HG02610 (cell line): ENCODE measurements at regions not wholly inside any gene's neighbourhood (a gene's known extent, or its start where the extent isn't known, plus 50 kb on each side); places are given as distances from the start of the nearest gene placed in this dataset.
"Not testable (repeated sequence)": the region's sequence is repeated elsewhere in the genome, so short reads cannot be mapped to it uniquely, and the experiment has no call there.

Source experiments
- ATAC-seq: cut with Tn5 transposase; IDR thresholded peaks from one replicate; pipeline ENCODE4 v1.9.1; 2021; ENCODE audit warnings: mild to moderate bottlenecking, moderate library complexity; ENCODE audit not compliant: unreplicated experiment

DNA sequence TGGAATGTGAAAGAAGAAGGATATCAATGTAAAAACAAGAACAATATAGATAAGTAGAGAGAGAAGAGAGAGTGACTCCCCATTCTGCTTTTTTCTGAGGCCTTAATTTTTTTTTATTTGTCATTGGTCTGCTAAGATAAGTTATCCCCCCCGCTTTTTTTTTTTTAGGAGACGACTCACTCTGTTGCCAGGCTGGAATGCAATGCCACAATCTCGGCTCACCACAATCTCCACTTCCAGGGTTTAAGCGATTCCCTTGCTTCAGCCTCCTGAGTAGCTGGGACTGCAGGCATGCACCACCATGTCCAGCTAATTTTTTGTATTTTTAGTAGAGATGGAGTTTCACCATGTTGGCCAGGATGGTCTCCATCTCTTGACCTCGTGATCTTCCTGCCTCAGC lies 677.0 kb downstream of the MAFB start:
- not testable (repeated sequence) for ATAC-seq

DNA sequence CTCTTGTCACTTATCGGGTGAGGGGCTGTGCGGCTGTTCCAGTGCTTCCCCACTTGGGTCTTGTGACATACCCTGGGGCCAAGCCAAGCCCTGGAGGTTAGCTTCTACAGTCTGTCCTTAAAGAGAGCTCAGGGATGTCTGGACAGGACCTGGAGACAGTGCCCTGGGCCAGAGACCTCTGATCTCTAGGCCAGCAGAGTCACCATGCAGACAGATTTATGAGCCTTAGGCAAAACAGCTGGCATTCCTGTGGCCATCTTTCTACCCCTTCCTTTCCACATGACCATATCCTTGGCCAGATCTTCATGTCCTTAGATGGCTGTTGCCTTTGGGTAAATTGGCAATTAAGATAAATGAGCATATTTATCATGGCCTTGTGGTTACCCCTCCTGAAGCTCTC lies 678.6 kb downstream of the MAFB start:
- no peak for ATAC-seq

DNA sequence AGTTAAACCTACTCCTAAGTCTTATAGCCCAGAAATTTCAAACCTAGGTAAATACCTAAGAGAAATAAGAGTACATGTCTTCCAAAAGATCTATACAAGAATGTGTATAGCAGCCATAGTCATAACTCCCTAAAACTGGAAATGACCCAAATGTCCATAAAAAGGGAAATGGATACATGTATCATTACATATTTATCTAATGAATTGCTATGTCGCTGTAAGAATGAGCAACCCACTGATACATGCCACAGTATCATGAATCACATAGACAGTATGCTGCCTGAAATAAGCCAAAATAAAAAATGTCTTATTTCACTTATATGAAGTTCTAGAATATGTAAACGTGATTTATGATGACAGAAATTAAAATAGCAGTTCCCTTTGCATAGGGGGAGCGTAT lies 679.5 kb downstream of the MAFB start:
- ATAC-seq: no peak

DNA sequence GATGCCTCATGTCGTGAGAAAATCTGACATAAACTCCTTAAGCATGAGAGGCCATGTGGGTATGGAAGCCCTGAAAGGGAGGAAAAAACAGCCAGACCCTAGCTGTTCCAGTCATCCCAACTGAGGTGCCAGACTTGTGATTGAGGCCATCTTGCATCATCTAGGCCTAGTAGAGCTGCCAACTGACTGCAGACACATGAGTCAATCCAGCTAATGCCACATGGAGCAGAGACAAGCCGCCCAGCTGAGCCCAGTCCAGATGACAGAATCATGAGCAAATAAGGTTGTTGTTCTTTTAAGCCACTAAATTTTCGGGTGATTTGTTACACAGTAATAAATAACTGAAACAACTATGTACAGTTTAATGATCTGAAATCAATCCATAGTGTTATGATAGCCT lies 680.9 kb downstream of the MAFB start:
- ATAC-seq: no peak

DNA sequence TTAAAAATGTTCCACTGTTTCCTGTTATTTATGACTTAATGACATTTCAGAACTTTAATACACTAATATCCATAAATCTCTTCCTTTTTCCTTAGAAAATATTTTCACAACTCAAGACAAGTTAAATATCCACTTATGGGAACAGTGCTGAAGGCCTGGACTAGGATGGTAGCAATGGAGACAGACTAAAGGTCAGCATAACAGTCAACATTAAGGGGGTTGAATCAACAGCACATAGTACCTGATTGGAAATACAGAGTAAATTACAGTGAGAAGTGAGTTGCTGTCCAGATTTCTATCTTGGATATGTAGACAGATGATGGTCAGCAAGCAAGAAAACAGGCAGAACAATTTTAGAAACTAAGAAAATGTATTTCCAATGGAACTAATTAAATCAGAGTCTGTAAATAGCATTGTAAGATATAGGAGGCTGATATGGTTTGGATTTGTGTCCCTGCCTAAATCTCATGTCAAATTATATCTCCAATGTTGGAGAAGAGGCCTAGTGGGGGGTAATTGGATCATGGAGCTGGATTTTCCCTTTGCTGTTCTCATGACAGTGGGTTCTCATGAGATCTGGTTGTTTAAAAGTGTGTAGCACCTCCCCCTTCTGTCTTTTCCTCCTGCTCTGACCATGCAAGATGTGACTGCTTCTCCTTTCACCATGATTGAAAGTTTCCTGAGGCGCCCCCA lies 682.7 kb downstream of the MAFB start:
- no peak for ATAC-seq

GRCh38 chr20:40004092-40004491 lies 684.9 kb downstream of the MAFB start:
- ATAC-seq: not testable (repeated sequence)

- ATAC-seq: no peak
Measured at GRCh38 chr20:39993742-39994141, 695.3 kb downstream of the MAFB start.

DNA sequence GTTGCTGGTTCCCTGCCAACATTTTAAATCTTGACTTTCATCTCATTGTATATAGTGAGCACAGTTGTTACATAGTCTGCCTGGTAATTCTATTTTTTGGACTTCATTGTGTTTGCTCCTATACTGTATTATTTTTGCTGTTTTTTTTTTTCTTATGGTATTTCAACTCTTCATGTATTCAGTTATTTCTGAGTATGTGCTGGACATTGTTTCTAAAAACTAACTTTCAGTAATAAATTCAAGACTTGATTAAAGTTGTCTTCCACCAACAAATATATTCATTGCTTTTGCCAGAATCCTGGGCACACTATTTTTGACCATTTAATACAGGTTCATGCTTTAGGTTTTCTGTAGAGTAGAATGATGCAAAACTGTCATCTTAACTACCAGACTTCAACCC lies 698.3 kb downstream of the MAFB start:
- no peak for ATAC-seq

GRCh38 chr20:39988991-39989390 lies 700.0 kb downstream of the MAFB start:
- no peak for ATAC-seq

GRCh38 chr20:39986173-39986904 lies 702.7 kb downstream of the MAFB start:
- no peak for ATAC-seq

GRCh38 chr20:39985271-39985827 lies 703.7 kb downstream of the MAFB start:
- ATAC-seq: no peak

- no peak for ATAC-seq
Measured at GRCh38 chr20:39983655-39984054, 705.4 kb downstream of the MAFB start.

DNA sequence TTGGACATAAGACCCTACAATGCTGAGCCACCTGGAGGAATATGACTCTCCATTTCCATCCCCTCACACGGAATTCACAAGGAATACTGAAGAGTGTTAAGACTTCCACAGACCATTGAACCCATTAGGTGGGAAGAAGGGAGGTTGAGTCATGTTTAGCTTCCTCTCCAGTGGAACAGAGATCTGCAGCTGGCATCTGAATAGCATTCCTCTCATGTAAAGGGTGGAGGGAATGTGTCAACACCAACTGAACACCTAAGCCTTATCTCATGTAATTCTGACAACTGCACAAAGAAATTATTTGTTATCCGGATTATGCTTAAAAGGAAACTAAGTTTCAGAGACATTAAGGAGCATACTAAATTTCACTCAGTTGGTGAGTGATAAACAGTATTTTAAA lies 705.9 kb downstream of the MAFB start:
- no peak for ATAC-seq

GRCh38 chr20:39974966-39975501 lies 714.0 kb downstream of the MAFB start:
- ATAC-seq: no peak

GRCh38 chr20:39968495-39968894 lies 720.5 kb downstream of the MAFB start:
- ATAC-seq: no peak

DNA sequence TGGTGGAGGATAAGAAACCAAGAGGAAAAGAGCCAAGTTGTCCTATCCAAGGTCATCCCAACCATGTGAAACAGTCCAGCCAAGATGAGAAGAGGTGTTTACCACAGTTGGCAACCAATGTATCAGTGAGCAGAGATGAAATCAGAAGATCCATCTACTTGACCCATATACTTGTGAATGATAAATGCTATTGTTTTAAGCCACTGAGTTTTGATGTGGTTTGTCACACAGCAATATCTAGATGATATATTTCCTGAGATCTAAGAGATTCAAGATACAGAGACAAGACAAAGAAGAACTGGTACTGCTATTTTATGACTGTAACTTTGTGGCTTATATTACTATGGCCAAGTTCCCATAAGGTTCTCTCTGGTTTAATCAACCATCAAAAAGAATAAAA lies 721.2 kb downstream of the MAFB start:
- no peak for ATAC-seq

GRCh38 chr20:39961637-39962244 lies 727.3 kb downstream of the MAFB start:
- no peak for ATAC-seq

DNA sequence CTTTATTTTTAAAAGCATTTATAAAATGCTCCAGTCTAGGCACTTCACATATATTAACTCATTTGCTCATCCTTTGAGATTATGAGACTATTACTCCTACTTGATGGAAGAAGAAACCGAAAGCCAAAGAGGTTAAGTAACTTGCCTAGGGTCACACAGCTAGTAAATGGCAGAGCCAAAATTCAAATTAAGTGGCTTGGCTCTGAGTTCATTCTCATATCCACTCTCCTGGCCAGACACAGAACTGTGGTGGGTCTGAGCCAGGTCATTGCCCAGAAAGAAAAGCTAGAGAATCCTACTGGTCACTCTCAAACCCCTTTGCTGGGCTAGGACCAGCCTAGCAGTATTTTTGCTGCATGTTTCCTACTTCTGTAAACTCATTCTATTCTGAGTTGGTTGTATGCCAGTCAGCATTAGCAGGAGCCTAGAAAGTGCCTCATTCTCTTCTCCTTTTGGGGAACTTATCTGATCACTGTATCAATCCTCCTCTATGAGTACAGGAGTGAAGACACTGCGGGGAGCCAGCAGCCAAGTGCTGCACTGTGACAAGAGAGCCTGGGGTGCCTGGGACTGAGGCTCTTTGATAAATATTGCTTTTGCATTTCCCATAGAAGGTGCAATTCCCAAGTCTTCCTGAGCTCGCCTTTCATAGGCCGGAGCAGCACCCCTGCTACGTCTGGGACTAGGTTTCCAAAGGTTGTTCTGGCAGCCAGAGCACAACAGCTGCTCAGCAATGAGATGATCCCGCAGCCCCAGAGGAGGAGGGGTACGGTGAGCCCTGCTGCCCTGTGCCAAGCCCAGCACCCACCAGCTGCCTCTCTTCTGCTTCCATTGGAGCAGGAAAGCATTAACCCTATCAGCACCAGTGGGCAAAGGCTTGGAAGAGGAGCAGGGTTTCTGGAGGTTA lies 728.3 kb downstream of the MAFB start:
- no peak for ATAC-seq

GRCh38 chr20:39957911-39958310 lies 731.1 kb downstream of the MAFB start:
- ATAC-seq: not testable (repeated sequence)

- ATAC-seq: no peak
Measured at GRCh38 chr20:39954621-39955020, 734.4 kb downstream of the MAFB start.

DNA sequence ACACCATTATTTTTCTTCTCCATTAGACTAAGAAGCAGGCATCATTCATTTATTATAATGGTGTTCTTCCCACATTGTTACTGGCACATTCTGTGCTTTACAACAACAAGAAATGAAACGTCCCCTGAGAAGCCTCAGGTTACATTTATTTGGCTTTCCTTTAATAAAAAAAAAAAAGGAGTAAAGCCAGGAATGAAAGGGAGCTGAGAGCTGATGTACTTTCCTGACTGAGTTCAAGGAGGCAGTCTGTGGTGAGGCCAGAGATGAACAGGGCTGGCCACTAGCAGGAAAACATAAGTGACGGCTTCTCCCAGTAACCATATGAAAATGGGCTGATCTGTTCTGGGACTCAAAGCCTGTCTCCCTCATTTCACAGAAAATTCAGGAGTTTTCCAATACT lies 742.1 kb downstream of the MAFB start:
- no peak for ATAC-seq
